ENCODE measurements at regions not wholly inside any gene's neighbourhood (a gene's known extent, or its start where the extent isn't known, plus 50 kb on each side); places are given as distances from the start of the nearest gene placed in this dataset.

GRCh38 chr5:102010644-102011043 lies 285.4 kb downstream of the SLCO4C1 start:
- no peaks in the 10 kb centered on the region for H3K36me3 ChIP-seq
- H3K27ac ChIP-seq, result no peak overlapping the region

GRCh38 chr5:101997235-101997634 lies 298.8 kb downstream of the SLCO4C1 start:
- no peak overlapping the region for H3K4me3 ChIP-seq
- H3K27me3 ChIP-seq, result no peaks in the 10 kb centered on the region
- H3K4me1 ChIP-seq, result no peaks in the 10 kb centered on the region
- no peaks in the 10 kb centered on the region for H3K9me3 ChIP-seq (replicated peaks)
- H3K27ac ChIP-seq, result no peak overlapping the region
- DNase-seq, result no peak
- no peaks in the 10 kb centered on the region for H3K36me3 ChIP-seq

More at GRCh38 chr5:102010644-102011043, 285.4 kb downstream of the SLCO4C1 start:
- Histone ChIP-seq H3K27me3 (no peaks in the 10 kb centered on the region), H3K9me3 (replicated peaks) (no peaks in the 10 kb centered on the region), H3K4me3 (no peak overlapping the region), H3K4me1 (no peaks in the 10 kb centered on the region)
- DNase-seq, result no peak

GRCh38 chr5:101995585-101995984 lies 300.5 kb downstream of the SLCO4C1 start:
- H3K4me1 ChIP-seq, result no peaks in the 10 kb centered on the region
- no peak overlapping the region for H3K27ac ChIP-seq
- H3K9me3 ChIP-seq (replicated peaks), result no peaks in the 10 kb centered on the region
- H3K27me3 ChIP-seq, result no peaks in the 10 kb centered on the region
- H3K4me3 ChIP-seq, result no peak overlapping the region
- H3K36me3 ChIP-seq, result no peaks in the 10 kb centered on the region
- DNase-seq, result no peak

- H3K36me3 ChIP-seq, result no peaks in the 10 kb centered on the region
- no peak overlapping the region for H3K27ac ChIP-seq
- no peaks in the 10 kb centered on the region for H3K27me3 ChIP-seq
- H3K4me3 ChIP-seq, result no peak overlapping the region
- no peak for DNase-seq
- H3K9me3 ChIP-seq (replicated peaks), result no peaks in the 10 kb centered on the region
- no peaks in the 10 kb centered on the region for H3K4me1 ChIP-seq
These were observed 304.6 kb downstream of the SLCO4C1 start for GRCh38 chr5:101991486-101991885.

- H3K9me3 ChIP-seq (replicated peaks), result no peaks in the 10 kb centered on the region
- no peak overlapping the region for H3K27ac ChIP-seq
- H3K4me3 ChIP-seq, result no peak overlapping the region
- no peak for DNase-seq
- H3K27me3 ChIP-seq, result no peaks in the 10 kb centered on the region
- H3K4me1 ChIP-seq, result no peaks in the 10 kb centered on the region
- no peaks in the 10 kb centered on the region for H3K36me3 ChIP-seq
These were observed 306.4 kb downstream of the SLCO4C1 start for GRCh38 chr5:101989659-101990058.

- H3K9me3 ChIP-seq (replicated peaks), result no peaks in the 10 kb centered on the region
- no peak overlapping the region for H3K4me3 ChIP-seq
- peak; percentile 6 to 67 for DNase-seq
- 0 out of 2 replicates have a peak, but pooled peaks cover 2% of the 10 kb centered on the region for H3K4me1 ChIP-seq
- H3K36me3 ChIP-seq, result no peaks in the 10 kb centered on the region
- no peak overlapping the region for H3K27ac ChIP-seq
- H3K27me3 ChIP-seq, result no peaks in the 10 kb centered on the region
These were observed 318.2 kb downstream of the SLCO4C1 start for GRCh38 chr5:101977729-101978345.

- H3K4me1 ChIP-seq, result 0 out of 2 replicates have a peak, but pooled peaks cover 2% of the 10 kb centered on the region
- no peak for DNase-seq
- H3K27ac ChIP-seq, result no peak overlapping the region
- no peaks in the 10 kb centered on the region for H3K27me3 ChIP-seq
- H3K4me3 ChIP-seq, result no peak overlapping the region
- H3K9me3 ChIP-seq (replicated peaks), result no peaks in the 10 kb centered on the region
- H3K36me3 ChIP-seq, result no peaks in the 10 kb centered on the region
These were observed 319.2 kb downstream of the SLCO4C1 start for GRCh38 chr5:101976933-101977332.

GRCh38 chr5:101969742-101970141 lies 326.3 kb downstream of the SLCO4C1 start:
- no peak overlapping the region for H3K4me3 ChIP-seq
- no peaks in the 10 kb centered on the region for H3K9me3 ChIP-seq (replicated peaks)
- no peaks in the 10 kb centered on the region for H3K36me3 ChIP-seq
- DNase-seq, result no peak
- H3K27me3 ChIP-seq, result peaks cover 5% of the 10 kb centered on the region; the same call in 1 of the 2 replicates
- H3K4me1 ChIP-seq, result no peaks in the 10 kb centered on the region
- no peak overlapping the region for H3K27ac ChIP-seq

GRCh38 chr5:101966476-101966875 lies 329.6 kb downstream of the SLCO4C1 start:
- no peaks in the 10 kb centered on the region for H3K36me3 ChIP-seq
- no peaks in the 10 kb centered on the region for H3K9me3 ChIP-seq (replicated peaks)
- no peak for DNase-seq
- no peaks in the 10 kb centered on the region for H3K4me1 ChIP-seq
- H3K4me3 ChIP-seq, result no peak overlapping the region
- peaks cover 5% of the 10 kb centered on the region; the same call in 1 of the 2 replicates for H3K27me3 ChIP-seq
- H3K27ac ChIP-seq, result no peak overlapping the region

GRCh38 chr5:101955891-101956290 lies 340.2 kb downstream of the SLCO4C1 start:
- no peaks in the 10 kb centered on the region for H3K4me1 ChIP-seq
- no peaks in the 10 kb centered on the region for H3K27me3 ChIP-seq
- H3K27ac ChIP-seq, result no peak overlapping the region
- no peak overlapping the region for H3K4me3 ChIP-seq
- no peak for DNase-seq
- no peaks in the 10 kb centered on the region for H3K9me3 ChIP-seq (replicated peaks)
- H3K36me3 ChIP-seq, result no peaks in the 10 kb centered on the region

GRCh38 chr5:101950019-101950418 lies 346.1 kb downstream of the SLCO4C1 start:
- no peak overlapping the region for H3K27ac ChIP-seq
- H3K4me1 ChIP-seq, result no peaks in the 10 kb centered on the region
- no peaks in the 10 kb centered on the region for H3K27me3 ChIP-seq
- H3K36me3 ChIP-seq, result no peaks in the 10 kb centered on the region
- no peaks in the 10 kb centered on the region; the same call in 1 of the 2 replicates for H3K9me3 ChIP-seq (replicated peaks)
- H3K4me3 ChIP-seq, result no peak overlapping the region
- DNase-seq, result no peak

GRCh38 chr5:101948615-101949014 lies 347.5 kb downstream of the SLCO4C1 start:
- Histone ChIP-seq H3K27ac (no peak overlapping the region), H3K9me3 (replicated peaks) (no peaks in the 10 kb centered on the region; the same call in 1 of the 2 replicates), H3K4me3 (no peak overlapping the region), H3K36me3 (no peaks in the 10 kb centered on the region), H3K4me1 (no peaks in the 10 kb centered on the region), H3K27me3 (no peaks in the 10 kb centered on the region)
- no peak for DNase-seq

- Histone ChIP-seq H3K4me3 (no peak overlapping the region), H3K36me3 (no peaks in the 10 kb centered on the region), H3K4me1 (no peaks in the 10 kb centered on the region), H3K9me3 (replicated peaks) (no peaks in the 10 kb centered on the region; the same call in 1 of the 2 replicates), H3K27ac (no peak overlapping the region), H3K27me3 (no peaks in the 10 kb centered on the region)
- DNase-seq, result no peak
These were observed 352.3 kb downstream of the SLCO4C1 start for GRCh38 chr5:101943784-101944183.

- H3K27me3 ChIP-seq, result no peaks in the 10 kb centered on the region
- DNase-seq, result peak; percentile 19 to 64
- no peak overlapping the region for H3K27ac ChIP-seq
- H3K4me1 ChIP-seq, result no peaks in the 10 kb centered on the region
- no peak overlapping the region for H3K4me3 ChIP-seq
- H3K36me3 ChIP-seq, result no peaks in the 10 kb centered on the region
- no peaks in the 10 kb centered on the region; the same call in 1 of the 2 replicates for H3K9me3 ChIP-seq (replicated peaks)
These were observed 353.7 kb downstream of the SLCO4C1 start for GRCh38 chr5:101942321-101942882.

GRCh38 chr5:101937041-101937440 lies 359.0 kb downstream of the SLCO4C1 start:
- Histone ChIP-seq H3K27ac (no peak overlapping the region), H3K9me3 (replicated peaks) (no peaks in the 10 kb centered on the region), H3K36me3 (no peaks in the 10 kb centered on the region), H3K27me3 (no peaks in the 10 kb centered on the region), H3K4me1 (no peaks in the 10 kb centered on the region), H3K4me3 (no peak overlapping the region)
- DNase-seq, result no peak

- no peak overlapping the region for H3K27ac ChIP-seq
- H3K36me3 ChIP-seq, result no peaks in the 10 kb centered on the region
- no peaks in the 10 kb centered on the region for H3K4me1 ChIP-seq
- no peak for DNase-seq
- H3K4me3 ChIP-seq, result no peak overlapping the region
- H3K27me3 ChIP-seq, result no peaks in the 10 kb centered on the region
- H3K9me3 ChIP-seq (replicated peaks), result no peaks in the 10 kb centered on the region
These were observed 361.0 kb downstream of the SLCO4C1 start for GRCh38 chr5:101935086-101935485.

Measured in SJCRH30 (cell line).